ENCODE measurements at regions not wholly inside any gene's neighbourhood (a gene's known extent, or its start where the extent isn't known, plus 50 kb on each side); places are given as distances from the start of the nearest gene placed in this dataset.

DNA sequence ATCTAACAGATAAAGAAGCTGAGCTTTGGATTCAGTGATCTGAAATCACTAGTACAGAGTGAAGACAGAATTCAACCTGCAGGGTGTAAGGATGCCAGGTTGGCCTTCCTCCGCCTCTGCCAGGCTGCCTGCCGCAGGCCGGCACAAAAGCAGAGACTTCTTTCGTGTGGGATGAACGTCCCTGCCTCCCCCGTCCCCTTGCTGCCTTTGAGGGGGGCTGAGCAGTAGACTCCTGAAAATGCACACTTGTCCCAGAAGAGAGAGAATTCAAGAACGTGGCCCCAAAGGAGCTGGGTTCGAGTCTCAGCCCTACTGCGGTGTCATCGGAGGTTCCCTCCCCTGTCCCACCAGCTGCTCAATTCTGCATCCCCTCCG, 154.3 kb downstream of the BCL11B start:
- no peaks in the 10 kb centered on the region for H3K36me3 ChIP-seq (ENCODE audit: insufficient read depth, low read length)
- no peaks in the 10 kb centered on the region for H3K27me3 ChIP-seq (ENCODE audit: insufficient read depth, low read depth, low read length)
- H3K9me2 ChIP-seq (ENCODE audit: insufficient read depth, low read length), result no peaks in the 10 kb centered on the region
- H3K9ac ChIP-seq (ENCODE audit: low read length), result no peak overlapping the region
- H4K20me1 ChIP-seq (ENCODE audit: insufficient read depth), result no peaks in the 10 kb centered on the region
- no peak for TF ChIP-seq EP300 (conservative IDR thresholded peaks at IDR 0.05; ENCODE audit: poor library complexity, severe bottlenecking)
- TF ChIP-seq, protein P1, sequence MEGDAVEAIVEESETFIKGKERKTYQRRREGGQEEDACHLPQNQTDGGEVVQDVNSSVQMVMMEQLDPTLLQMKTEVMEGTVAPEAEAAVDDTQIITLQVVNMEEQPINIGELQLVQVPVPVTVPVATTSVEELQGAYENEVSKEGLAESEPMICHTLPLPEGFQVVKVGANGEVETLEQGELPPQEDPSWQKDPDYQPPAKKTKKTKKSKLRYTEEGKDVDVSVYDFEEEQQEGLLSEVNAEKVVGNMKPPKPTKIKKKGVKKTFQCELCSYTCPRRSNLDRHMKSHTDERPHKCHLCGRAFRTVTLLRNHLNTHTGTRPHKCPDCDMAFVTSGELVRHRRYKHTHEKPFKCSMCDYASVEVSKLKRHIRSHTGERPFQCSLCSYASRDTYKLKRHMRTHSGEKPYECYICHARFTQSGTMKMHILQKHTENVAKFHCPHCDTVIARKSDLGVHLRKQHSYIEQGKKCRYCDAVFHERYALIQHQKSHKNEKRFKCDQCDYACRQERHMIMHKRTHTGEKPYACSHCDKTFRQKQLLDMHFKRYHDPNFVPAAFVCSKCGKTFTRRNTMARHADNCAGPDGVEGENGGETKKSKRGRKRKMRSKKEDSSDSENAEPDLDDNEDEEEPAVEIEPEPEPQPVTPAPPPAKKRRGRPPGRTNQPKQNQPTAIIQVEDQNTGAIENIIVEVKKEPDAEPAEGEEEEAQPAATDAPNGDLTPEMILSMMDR (IDR thresholded peaks at IDR 0.05; ENCODE audit: poor library complexity, severe bottlenecking), result no peak
- TF ChIP-seq RAD21 (conservative IDR thresholded peaks at IDR 0.05), result no peak
- no peak for TF ChIP-seq SMC3 (conservative IDR thresholded peaks at IDR 0.05; ENCODE audit: poor library complexity)
- TF ChIP-seq, protein P2, sequence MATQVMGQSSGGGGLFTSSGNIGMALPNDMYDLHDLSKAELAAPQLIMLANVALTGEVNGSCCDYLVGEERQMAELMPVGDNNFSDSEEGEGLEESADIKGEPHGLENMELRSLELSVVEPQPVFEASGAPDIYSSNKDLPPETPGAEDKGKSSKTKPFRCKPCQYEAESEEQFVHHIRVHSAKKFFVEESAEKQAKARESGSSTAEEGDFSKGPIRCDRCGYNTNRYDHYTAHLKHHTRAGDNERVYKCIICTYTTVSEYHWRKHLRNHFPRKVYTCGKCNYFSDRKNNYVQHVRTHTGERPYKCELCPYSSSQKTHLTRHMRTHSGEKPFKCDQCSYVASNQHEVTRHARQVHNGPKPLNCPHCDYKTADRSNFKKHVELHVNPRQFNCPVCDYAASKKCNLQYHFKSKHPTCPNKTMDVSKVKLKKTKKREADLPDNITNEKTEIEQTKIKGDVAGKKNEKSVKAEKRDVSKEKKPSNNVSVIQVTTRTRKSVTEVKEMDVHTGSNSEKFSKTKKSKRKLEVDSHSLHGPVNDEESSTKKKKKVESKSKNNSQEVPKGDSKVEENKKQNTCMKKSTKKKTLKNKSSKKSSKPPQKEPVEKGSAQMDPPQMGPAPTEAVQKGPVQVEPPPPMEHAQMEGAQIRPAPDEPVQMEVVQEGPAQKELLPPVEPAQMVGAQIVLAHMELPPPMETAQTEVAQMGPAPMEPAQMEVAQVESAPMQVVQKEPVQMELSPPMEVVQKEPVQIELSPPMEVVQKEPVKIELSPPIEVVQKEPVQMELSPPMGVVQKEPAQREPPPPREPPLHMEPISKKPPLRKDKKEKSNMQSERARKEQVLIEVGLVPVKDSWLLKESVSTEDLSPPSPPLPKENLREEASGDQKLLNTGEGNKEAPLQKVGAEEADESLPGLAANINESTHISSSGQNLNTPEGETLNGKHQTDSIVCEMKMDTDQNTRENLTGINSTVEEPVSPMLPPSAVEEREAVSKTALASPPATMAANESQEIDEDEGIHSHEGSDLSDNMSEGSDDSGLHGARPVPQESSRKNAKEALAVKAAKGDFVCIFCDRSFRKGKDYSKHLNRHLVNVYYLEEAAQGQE (IDR thresholded peaks at IDR 0.05; ENCODE audit: borderline replicate concordance), result no peak
- no peak overlapping the region for H3K4me2 ChIP-seq (ENCODE audit: low read length)
- H3F3A ChIP-seq (ENCODE audit: insufficient read depth, low read length, poor library complexity, severe bottlenecking), result no peaks in the 10 kb centered on the region
- no peak overlapping the region for H2AFZ ChIP-seq (ENCODE audit: low read depth, low read length)
- H3K79me2 ChIP-seq (replicated peaks; ENCODE audit: insufficient read depth, low read length), result no peaks in the 10 kb centered on the region
- no peak overlapping the region for H3K4me3 ChIP-seq (ENCODE audit: low read length)
- H3K27ac ChIP-seq (ENCODE audit: low read length), result no peak overlapping the region
- no peaks in the 10 kb centered on the region for H3K9me3 ChIP-seq (ENCODE audit: low read length)

DNA sequence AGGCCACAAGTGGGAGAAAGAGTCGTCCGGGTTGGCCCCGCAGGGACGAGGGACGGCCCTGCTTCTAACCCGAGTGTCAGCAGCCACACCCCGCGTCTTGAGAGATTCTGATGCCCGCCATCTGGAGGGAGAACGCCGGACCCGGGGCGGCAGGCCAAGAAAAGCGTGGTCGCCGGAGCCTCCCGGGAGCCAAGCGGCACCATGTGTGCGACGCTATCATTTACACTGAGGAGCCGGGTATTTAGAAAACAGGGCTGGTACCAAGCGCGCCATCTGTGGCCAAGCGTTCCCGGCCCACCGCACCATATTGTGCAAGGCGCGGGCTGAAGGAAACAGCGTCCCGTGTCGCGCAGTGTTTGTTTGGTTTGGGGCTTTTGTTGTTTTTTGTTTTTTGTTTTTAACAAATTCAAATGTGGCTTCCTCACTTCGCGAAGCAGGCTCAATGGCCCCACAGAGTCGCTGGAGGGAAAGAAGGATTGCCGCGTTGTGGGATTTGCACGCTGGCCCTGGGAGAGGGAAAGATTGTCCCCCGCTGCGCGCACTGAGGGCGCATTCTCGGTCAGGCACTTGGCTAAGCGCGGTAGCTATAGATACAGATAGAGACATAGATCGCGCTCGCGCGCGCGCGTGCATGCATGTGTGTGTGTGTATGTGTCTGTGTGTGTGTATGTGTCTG, 153.8 kb downstream of the BCL11B start:
- H3F3A ChIP-seq (ENCODE audit: insufficient read depth, low read length, poor library complexity, severe bottlenecking), result no peaks in the 10 kb centered on the region
- no peaks in the 10 kb centered on the region for H3K9me3 ChIP-seq (ENCODE audit: low read length)
- H3K27me3 ChIP-seq (ENCODE audit: insufficient read depth, low read depth, low read length), result no peaks in the 10 kb centered on the region
- H3K27ac ChIP-seq (ENCODE audit: low read length), result no peak overlapping the region
- H3K4me2 ChIP-seq (ENCODE audit: low read length), result no peak overlapping the region
- H2AFZ ChIP-seq (ENCODE audit: low read depth, low read length), result no peak overlapping the region
- H3K36me3 ChIP-seq (ENCODE audit: insufficient read depth, low read length), result no peaks in the 10 kb centered on the region
- H3K79me2 ChIP-seq (replicated peaks; ENCODE audit: insufficient read depth, low read length), result no peaks in the 10 kb centered on the region
- no peak for TF ChIP-seq EP300 (conservative IDR thresholded peaks at IDR 0.05; ENCODE audit: poor library complexity, severe bottlenecking)
- no peak for TF ChIP-seq RAD21 (conservative IDR thresholded peaks at IDR 0.05)
- TF ChIP-seq, protein P2 (IDR thresholded peaks at IDR 0.05; ENCODE audit: borderline replicate concordance), result no peak
- TF ChIP-seq, protein P1 (IDR thresholded peaks at IDR 0.05; ENCODE audit: poor library complexity, severe bottlenecking), result no peak
- no peak overlapping the region for H3K9ac ChIP-seq (ENCODE audit: low read length)
- H4K20me1 ChIP-seq (ENCODE audit: insufficient read depth), result no peaks in the 10 kb centered on the region
- H3K9me2 ChIP-seq (ENCODE audit: insufficient read depth, low read length), result no peaks in the 10 kb centered on the region
- H3K4me3 ChIP-seq (ENCODE audit: low read length), result no peak overlapping the region

All from neural cell (in vitro differentiated cells).